A204.1 (cell line): ENCODE measurements at regions not wholly inside any gene's neighbourhood (a gene's known extent, or its start where the extent isn't known, plus 50 kb on each side); places are given as distances from the start of the nearest gene placed in this dataset.
"Not testable (repeated sequence)": the region's sequence is repeated elsewhere in the genome, so short reads cannot be mapped to it uniquely, and the experiment has no call there.

Experiments used
- FAIRE-seq: peaks from 2 replicates; lab custom pipeline; 2012; peaks lifted over from hg19 to GRCh38; lab: Jason Lieb, UNC

DNA sequence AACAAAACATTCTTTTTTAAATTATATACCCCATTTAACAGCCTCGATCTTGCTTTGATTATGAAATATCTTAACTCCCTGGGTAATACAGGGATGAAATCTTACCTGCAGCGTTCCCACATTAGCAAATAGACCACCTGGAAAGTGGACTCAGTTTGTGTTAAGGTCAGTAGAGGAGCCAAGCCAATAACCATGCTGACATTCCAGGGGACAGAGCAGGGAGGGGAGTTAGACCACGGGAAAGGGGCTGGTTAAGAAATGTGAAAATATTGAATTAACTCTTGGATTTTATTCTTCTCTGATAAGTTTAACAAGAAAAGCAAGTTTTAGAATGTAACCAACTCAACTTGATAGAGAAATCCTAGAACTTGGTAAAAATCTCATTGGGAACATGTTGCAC is 144.9 kb upstream of the CLEC14A start:
- FAIRE-seq, result no peak

DNA sequence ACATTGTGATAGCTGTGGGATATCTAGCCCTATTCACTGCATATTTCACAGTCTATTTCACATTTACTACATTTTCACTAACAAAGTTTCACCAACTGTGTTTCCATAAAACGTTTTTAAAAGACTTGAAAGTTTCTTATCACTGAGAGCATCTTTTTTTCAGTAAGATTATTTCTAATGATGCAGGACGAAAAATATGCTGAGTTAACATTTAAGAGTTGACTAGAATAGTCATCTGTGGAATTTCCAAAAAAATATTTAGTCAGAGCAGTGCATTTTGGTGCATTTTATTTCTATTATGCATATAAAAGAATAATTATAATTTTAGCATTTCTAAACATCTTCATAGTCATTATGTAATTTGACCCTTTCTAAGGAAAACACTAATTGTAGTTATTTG is 143.8 kb upstream of the CLEC14A start:
- FAIRE-seq, result no peak

DNA sequence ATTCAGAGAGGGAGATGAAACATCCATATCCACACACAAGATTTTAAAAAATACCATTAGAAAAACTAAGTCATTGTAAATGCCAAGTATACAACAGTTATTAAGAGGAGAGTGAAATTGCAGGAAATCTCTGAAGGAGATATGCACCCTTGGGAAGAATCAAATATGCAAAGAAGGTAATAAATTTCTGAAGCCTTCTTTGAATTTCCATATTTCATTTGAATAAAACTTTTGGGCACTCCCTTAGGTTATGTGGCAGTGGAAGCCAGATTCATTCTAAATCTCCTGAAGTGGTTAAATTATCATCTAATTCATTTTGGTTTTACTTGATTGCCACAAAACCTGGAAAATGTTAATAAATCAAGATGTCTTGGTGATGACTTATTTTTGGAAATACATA is 138.9 kb upstream of the CLEC14A start:
- no peak for FAIRE-seq

DNA sequence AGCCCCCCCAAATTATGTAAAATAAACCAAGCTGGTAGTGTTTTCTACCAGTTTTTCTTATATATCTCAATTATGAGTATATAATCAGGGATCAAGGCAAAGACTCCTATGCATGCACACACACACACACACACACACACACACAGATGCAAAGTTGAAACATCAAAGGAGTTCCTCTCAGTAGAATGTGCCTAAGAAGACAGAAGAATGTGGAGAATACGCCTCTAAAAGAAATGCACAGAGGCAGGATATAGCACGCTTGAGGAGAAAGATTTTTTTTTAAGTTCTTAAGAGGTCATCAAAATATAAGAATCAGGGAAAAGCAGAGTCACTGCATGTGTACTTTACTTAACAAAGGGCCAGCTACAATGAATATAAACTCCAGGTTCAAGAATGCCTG is 138.2 kb upstream of the CLEC14A start:
- no peak for FAIRE-seq

DNA sequence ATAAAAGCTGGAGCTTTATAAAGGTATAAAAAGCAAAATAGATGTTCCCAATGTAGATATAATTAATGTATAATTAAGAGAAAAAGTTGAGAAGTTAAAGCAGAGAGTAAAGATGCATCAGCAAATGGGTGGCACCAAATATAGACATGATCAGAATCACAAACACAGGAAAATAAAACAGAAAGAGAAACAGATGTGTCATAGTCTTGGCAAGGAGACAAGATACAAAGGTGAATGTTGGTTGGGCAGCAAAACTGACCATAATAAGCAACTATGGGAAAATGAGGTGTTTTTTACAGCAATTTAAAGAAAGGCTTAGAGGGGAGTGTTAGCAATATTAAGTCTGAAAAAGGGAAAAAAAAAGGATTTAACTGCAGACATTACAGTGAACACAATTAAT is 135.4 kb upstream of the CLEC14A start:
- no peak for FAIRE-seq

DNA sequence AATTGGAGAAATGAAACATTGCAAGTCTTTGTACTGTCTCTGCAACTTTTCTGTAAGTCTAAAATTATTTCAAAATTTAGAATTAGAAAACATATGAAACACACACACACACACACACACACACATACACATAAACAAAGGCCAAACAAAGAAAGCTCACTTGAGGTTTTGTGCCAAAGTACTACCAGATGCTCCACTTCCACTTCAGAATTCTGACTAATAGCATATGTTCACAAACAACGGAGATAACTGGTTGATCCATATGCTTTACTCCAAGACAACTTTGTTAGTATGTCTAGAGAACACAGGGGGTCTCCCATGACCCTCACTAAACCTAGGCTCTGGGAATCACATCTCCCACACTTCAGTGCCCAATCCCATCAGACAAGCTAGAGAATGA is 133.8 kb upstream of the CLEC14A start:
- no peak for FAIRE-seq

DNA sequence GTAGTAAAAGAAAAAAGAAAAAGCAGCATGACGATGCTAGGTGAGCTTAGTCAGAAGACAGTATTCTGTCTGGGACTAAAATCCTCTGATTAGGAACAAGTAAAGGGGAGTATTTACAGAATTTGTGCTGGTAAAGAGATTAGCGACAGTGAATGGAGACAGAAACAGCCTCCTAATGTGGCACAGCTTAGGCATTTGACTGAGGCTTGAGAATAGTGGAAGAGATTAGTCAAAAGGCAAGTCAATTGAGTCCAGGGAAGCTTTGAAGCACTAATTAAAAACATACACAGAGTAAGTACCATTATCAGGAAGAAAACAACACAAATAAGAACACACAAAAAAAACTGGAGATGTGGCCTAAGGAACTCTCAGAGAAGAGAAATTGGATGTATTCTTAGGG is 131.9 kb upstream of the CLEC14A start:
- no peak for FAIRE-seq

DNA sequence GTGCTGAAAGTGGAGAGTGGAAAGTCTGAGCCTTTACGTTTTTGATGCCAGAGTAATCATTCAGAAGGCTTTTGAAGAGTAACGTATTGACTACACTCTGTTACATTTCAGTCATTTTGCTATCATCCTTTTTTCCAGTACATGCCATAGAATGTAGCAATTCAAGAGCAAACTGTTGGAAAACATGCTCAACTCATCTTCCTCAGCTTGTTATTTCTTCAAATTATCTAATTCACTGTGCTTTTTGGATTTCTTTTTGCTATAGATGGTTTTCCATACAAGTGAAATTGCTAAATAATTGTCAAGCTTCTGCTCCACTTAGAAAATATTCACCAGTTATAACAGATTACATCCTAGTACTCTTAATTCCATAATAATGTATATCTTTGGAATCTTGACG is 129.9 kb upstream of the CLEC14A start:
- no peak for FAIRE-seq

DNA sequence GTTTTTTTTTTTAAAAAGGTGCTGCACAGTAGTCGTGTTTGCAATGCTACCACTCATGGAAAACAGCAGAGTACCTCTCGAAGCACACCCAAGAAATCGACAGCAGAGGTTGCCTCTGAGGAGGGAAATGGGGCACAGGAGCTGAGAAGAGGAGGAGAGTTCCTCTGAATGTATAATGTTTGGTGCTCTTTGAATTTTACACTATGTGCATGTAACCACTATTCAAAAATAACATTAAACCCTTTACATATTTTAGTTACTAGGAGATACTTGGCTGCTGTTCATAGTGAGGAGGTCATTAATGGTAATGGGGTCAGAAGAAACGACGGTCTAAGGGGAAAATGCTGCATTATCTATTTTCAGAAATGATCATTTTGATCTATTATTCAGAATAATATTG is 129.4 kb upstream of the CLEC14A start:
- no peak for FAIRE-seq

DNA sequence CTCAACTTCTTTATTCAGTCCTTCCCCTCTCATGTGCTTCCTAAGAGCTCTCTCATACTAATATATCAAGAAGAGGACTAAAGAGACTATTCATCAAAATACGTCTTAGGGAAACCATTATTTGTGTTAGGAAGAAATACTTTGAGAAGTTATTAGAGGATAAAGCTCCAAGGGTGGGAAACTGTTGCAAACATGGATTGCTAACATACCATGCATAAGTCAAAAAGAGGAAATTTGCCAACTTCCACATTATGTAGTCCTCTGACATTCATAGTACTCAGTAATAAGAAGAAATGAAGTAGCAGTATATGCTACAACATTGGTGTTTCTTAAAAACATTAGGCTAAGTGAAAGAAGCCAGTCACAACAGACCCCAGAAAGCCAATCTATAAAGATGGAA is 128.8 kb upstream of the CLEC14A start:
- no peak for FAIRE-seq

DNA sequence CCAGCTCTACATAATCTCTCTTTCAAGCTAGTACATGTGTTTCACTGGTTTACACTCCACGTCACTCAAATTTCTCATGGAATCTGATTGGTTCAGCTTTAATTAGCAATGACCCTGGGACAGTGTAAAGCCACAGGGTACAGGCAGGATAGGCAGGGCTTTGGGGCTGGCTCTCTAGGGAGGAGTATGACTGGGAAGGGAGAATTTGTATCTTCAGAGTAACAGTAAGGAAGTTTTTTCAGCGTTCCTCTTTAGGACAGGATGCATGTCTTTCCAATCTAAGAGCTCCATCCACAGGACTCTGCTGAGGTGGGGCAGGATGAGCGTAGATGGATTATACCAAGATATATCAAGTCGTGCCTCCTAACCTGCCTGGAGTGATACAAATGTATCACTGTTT is 112.0 kb upstream of the CLEC14A start:
- no peak for FAIRE-seq

DNA sequence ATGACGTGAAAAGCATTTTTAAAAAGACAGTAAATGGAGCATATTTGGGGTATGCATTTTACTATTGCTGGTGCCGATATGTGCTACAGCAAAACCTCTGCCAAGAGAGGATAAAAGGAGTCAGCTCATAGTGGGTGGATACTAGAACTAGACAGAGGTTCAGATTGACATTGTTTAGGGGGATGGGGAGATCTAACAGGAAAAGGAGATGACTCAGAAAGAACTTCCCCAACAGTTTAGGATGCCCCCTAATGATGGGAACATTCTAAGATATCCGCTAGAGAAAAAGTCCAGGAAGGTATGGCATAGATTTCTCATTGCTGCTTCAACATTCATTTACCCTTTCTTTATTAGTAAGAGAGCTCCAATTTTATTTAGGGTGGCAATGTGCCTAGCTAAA is 110.5 kb upstream of the CLEC14A start:
- no peak for FAIRE-seq

DNA sequence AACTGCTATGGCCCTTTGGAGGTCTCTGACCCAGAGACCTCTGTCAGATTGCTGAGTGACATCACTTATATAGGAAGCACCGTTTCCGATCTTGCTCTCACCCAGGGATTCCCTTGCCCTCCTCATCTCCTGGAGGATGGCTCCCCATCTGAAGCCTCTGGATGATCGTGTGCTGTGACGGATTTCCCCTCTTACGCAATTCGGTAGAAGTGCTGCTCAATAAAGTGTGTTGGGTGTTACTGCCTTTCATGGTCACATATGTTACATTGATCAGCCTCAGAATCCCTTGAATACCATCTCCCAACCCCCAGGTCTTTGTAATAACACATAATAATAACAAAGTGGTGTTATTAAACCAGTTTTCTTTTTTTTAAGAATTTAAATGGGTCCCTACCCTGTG is 107.3 kb upstream of the CLEC14A start:
- FAIRE-seq, result no peak

DNA sequence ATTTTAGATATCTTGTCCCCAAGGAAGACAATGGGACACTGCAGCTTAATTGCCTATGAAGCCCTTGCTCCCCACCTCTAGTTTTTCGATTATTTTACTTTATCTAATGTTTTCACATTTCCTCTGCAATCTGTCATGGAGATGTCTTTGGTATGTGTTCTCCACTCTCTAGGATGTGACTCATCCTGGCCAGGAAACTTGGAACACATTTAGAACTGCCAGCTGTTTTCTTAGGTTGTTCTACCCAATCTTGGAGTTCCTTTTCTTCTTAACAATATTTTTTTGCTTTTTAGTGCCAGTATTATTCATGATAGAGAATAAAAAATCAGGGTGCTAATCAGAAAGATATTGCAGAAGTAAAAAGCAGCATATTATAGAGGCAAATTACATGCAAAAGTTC is 101.7 kb upstream of the CLEC14A start:
- FAIRE-seq, result no peak

DNA sequence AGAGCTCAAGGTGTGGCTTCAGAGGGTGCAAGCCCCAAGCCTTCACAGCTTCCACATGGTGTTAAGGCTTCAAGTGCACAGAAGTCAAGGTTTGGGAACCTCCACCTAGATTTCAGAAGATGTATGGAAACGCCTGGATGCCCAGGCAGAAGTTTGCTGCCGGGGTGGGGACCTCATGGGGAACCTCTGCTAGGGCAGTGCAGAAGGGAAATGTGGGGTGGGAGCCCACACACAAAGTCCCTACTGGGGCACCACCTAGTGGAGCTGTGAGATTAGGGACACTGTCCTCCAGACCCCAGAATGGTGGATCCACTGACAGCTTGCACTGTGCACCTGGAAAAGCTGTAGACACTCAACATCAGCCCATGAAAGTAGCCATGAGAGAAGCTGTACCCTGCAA is 99.6 kb upstream of the CLEC14A start:
- FAIRE-seq, result not testable (repeated sequence)

DNA sequence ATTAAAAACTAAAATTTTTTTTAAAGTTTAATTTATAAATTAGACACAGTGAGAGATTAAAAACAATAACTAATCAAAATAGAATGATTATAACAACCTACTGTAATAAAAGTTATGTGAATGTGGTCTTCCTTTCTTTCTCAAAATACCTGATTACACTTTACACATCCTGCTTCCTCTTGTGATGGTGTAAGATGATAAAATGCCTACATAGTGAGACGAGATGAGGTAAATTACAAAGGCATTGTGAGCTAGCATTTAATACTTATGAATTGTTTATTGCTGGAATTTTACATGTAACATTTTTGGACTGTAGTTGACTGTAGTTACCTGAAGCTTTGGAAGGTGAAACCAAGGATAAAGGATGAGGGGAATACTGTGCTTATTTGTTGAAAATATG is 94.2 kb upstream of the CLEC14A start:
- FAIRE-seq, result no peak

DNA sequence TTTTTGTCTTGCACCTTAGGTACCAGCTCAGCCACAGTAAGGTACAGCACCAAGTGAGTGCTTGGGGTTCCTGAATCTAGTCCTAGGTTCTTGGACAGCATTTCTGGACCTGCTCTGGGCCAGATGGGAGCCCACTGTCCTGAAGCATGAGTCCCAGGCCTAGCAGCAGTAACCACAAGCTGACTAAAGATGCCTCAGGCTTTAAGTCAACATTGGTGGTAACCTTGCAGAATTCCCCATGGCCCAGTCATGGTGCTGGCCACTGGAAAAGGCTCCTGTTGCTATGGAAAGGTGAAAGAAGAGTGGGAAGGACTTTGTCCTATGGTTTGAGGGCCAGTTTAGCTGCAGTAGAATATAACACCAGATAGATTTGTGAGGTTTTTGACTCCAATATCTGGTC is 86.9 kb upstream of the CLEC14A start:
- FAIRE-seq, result no peak

DNA sequence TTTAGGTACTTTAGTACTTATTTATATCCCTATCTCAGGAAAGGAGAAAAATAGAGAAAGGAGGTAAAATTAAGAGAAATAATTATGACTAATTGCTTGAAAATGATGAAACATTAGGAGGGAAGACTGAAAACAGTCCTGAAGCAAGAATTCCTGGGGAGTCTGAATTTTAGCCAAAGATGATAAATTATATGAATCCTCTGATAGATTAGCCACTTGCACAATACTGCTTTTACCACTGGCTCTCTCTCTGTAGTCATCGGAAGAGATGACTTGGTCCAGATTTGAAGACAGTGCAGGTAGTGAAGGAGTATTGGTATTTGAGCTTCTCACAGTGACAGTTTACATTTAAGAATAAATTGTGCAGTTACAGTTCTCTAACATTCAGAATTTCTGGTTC is 83.8 kb upstream of the CLEC14A start:
- no peak for FAIRE-seq

DNA sequence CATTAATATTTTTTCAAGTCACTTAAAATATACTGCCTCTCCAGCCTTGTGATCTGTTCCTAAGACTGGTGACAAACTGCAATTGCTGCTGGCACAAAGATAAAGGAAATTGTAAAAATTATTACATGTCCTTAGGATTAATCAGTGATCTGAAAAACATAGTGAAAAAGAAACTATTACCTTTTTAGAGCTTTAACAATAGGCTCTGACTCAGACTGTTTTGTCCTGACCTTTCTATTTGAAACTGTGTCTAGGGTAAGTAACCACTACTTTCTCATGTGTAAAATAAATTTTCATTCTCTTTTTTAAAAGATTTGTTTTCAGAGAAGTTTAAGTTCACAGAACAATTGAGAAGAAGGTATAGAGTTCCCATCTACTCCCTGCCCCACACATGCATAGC is 80.4 kb upstream of the CLEC14A start:
- no peak for FAIRE-seq

DNA sequence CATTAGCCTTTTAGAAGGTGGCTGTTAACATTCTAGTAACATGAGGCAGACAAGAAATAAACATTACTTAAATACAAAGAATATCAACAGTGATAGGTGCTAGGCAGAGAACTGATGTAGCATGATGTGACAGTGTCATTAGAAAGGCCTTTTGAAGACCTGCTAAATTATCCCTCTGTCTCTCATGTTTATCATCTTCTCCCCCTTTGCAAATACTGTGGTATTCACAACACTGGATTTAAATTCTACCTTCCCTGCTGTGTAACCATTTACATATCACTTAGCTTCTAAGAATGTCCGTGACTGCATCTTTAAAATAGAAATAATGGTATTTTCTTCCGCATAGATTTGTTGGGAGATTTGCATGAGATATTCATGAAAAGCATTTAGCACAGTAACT is 74.4 kb upstream of the CLEC14A start:
- no peak for FAIRE-seq

DNA sequence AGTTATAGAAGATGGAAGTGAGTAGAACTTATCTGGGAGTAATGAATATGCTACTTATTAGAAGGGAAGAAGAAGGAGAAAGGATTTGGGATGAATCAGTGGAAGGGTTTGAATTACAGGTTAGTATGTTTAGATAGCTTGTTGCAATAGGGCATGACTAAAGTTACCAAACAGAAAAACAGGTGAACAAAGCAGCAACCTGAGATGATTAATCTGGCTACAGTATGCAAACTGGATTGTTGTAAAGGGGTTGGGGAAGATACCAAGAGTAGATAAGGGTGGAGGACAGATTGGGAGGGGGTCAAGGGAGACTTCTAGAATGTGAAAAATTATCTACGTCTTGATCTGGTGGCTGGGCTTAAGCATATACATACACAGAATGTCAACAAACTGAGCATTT is 73.4 kb upstream of the CLEC14A start:
- no peak for FAIRE-seq

DNA sequence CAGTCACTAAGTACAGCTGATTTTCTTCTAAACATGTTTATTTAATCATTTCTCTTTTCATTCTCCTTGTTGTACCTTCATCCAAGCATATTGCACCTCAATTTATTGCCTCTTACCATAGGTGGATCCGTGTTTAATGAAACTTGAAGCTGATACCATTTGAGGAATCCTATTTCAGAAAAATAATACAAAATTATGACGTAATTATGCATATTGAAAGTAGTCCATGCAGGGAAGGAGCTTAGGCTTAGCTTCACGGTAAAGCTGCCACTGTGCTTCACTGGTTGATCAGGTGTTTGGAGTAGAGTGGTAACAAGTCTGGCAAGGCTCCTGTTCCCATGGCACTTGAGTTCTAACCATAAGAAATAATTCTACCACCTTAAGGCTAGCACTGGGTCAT is 61.0 kb upstream of the CLEC14A start:
- FAIRE-seq, result no peak

DNA sequence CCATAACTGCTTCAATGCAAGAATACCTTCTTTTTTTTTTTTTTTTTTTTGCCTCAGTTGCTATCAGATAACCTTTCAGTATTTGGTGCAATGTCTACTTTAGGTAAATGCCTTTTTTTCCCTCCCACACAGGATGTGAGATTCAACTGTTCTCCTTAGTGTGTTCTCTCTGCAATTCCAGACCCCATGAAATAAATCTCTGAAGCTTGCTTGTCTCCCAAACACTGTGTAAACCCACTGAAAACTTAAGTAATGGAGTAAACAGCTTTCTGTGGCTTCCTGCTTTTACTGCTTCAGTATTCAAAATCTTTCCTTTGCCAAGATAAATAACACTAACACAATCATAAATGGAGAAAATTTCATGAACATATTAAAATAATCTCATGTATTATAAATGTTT is 55.8 kb upstream of the CLEC14A start:
- no peak for FAIRE-seq

DNA sequence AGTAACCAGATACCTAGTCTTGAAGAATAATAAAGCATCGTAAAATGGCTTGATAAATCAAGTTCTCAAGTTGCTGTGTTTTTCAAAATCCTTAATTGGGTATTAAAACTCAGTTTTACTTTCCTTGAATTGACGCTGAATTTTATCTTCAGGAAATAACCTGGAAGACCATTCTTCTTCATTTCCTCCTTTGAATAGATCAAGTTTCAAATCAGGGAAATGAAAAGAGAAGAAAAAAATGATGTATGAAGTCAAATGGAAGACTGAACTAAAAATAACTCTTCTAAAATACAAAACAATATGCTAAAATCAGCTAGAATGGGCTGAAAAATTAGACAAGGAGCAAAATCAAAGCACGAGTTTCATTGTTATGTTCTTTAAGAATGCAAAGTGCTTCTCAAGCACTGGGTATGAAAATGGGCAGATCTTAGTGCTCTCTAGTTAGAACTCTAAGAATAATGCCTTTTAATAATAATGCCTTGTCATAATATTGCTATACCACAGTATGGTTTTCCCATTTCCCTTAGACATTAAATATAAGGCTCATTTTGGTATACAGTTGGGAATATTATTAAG is 54.6 kb upstream of the CLEC14A start:
- FAIRE-seq, result no peak

DNA sequence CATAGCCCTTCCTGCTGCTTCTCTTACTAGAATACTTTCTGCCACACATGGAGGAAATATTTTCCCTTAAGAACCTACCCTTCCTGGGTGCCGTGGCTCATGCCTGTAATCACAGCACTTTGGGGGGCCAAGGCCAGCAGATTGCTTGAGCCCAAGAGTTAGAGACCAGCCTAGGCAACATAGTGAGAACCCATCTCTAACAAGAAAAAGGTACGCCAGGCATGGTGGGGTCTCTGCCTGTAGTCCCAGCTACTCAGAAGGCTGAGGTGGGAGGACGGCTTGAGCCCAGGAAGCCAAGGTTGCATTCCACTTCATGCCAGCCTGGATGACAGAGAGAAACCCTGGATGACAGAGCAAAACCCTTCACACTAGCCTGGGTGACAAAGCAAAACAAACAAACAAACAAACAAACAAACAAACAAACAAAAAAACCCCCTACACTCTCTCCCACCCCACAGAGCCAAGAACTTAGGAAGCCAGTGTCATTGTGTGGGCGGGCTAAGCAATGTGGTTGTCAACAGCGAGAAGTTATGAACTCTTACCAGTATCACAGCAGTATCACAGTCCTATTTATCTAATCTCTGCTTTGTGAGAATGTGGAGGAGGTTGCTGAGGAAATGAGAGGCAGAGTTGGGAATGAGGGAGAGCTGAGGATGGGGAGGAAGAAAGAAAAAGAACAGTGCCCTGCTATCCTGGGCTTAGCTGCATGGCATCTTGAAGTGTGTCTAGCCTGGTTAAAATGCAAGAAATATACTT is 53.8 kb upstream of the CLEC14A start:
- no peak for FAIRE-seq
